ENCODE measurements at regions not wholly inside any gene's neighbourhood (a gene's known extent, or its start where the extent isn't known, plus 50 kb on each side); places are given as distances from the start of the nearest gene placed in this dataset.

DNA sequence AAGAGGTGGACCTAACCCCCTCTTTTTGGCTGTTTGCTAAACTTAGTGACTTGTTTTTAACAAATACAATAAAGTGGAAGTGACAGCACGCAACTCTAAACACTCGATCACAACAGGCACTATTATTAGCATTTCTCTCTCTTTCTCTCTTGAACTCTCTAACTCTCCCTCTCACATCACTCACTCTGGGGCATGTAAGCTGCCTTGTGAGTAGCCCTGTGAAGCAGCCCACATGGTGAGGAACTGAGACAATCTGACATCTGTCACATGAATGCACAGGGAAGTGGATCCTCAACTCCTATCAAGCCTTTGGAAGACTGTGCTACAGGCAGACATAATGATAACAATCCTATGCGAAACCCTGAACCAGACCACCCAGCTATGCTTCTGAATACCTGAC lies 609.0 kb upstream of the CNTN5 start:
- TF ChIP-seq, protein P1, sequence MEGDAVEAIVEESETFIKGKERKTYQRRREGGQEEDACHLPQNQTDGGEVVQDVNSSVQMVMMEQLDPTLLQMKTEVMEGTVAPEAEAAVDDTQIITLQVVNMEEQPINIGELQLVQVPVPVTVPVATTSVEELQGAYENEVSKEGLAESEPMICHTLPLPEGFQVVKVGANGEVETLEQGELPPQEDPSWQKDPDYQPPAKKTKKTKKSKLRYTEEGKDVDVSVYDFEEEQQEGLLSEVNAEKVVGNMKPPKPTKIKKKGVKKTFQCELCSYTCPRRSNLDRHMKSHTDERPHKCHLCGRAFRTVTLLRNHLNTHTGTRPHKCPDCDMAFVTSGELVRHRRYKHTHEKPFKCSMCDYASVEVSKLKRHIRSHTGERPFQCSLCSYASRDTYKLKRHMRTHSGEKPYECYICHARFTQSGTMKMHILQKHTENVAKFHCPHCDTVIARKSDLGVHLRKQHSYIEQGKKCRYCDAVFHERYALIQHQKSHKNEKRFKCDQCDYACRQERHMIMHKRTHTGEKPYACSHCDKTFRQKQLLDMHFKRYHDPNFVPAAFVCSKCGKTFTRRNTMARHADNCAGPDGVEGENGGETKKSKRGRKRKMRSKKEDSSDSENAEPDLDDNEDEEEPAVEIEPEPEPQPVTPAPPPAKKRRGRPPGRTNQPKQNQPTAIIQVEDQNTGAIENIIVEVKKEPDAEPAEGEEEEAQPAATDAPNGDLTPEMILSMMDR (IDR thresholded peaks at IDR 0.05) = no peak
- no peak for TF ChIP-seq EZH2phosphoT487 (IDR thresholded peaks at IDR 0.05)
- no peak for TF ChIP-seq EZH2 (IDR thresholded peaks at IDR 0.05)
